Liver (tissue), 8 donors: ENCODE measurements at regions not wholly inside any gene's neighbourhood (a gene's known extent, or its start where the extent isn't known, plus 50 kb on each side); places are given as distances from the start of the nearest gene placed in this dataset.

Source experiments
- DNase-seq: peaks from one replicate; pipeline ENCODE4 v3.0.0-alpha.2; 2017; ENCODE audit warnings: low spot score
- H3K27ac ChIP-seq, 2 donors: one replicate each; pipeline ENCODE4 v1.7.0; 2013; ENCODE audit warnings: inconsistent platforms in 2 of 2, low read length in 2 of 2, control low read depth in 1 of 2, low read depth in 1 of 2, mild to moderate bottlenecking in 1 of 2
- H3K27me3 ChIP-seq, 4 donors: one replicate each; pipeline versions ENCODE4 v1.6.1 to v1.7.0; 2013; ENCODE audit warnings: low read length in 3 of 4, inconsistent platforms in 1 of 4, mild to moderate bottlenecking in 1 of 4, moderate library complexity in 1 of 4; ENCODE audit not compliant: control insufficient read depth in 4 of 4, insufficient read depth in 4 of 4
- H3K36me3 ChIP-seq, 4 donors: one replicate each; pipeline versions ENCODE4 v1.6.1 to v1.7.0; 2013; ENCODE audit warnings: low read length in 3 of 4, mild to moderate bottlenecking in 3 of 4, low read depth in 1 of 4, moderate library complexity in 1 of 4; ENCODE audit not compliant: control insufficient read depth in 4 of 4, insufficient read depth in 3 of 4
- H3K4me1 ChIP-seq, 4 donors: one replicate each; pipeline versions ENCODE4 v1.6.1 to v1.7.0; 2013; ENCODE audit warnings: low read length in 3 of 4, mild to moderate bottlenecking in 3 of 4, moderate library complexity in 1 of 4; ENCODE audit not compliant: control insufficient read depth in 4 of 4, insufficient read depth in 4 of 4
- H3K4me3 ChIP-seq, 3 donors: one replicate each; pipeline versions ENCODE4 v1.6.1 to v1.7.0; 2013; ENCODE audit warnings: low read length in 3 of 3, control low read depth in 1 of 3, low read depth in 1 of 3, mild to moderate bottlenecking in 1 of 3
- H3K9ac ChIP-seq, 2 donors: one replicate each; pipeline ENCODE4 v1.7.0; 2013; ENCODE audit warnings: low read length in 2 of 2, mild to moderate bottlenecking in 2 of 2, moderate library complexity in 2 of 2, control low read depth in 1 of 2, low read depth in 1 of 2
- H3K9me3 ChIP-seq, 4 donors: one replicate each; pipeline versions ENCODE4 v1.6.1 to v1.7.0; 2013; ENCODE audit warnings: low read length in 3 of 4; ENCODE audit not compliant: control insufficient read depth in 4 of 4
- EGR1 ChIP-seq, 2 donors: IDR thresholded peaks; 2 replicates each; pipeline ENCODE4 v1.6.1; 2016 to 2018; ENCODE audit warnings: antibody characterized with exemption in 2 of 2, low read depth in 2 of 2
- FOXA1 ChIP-seq: IDR thresholded peaks from 2 replicates; pipeline ENCODE4 v1.6.1; 2016; ENCODE audit warnings: antibody characterized with exemption
- FOXA2 ChIP-seq: IDR thresholded peaks from 2 replicates; pipeline ENCODE4 v1.6.1; 2016; ENCODE audit warnings: antibody characterized with exemption
- GABPA ChIP-seq, 2 donors: IDR thresholded peaks in 1 of 2; conservative IDR thresholded peaks in 1 of 2; 2 replicates each; pipeline ENCODE4 v1.6.1; 2016; ENCODE audit warnings: antibody characterized with exemption in 2 of 2, mild to moderate bottlenecking in 1 of 2, moderate library complexity in 1 of 2
- HNF4A ChIP-seq, 2 donors: conservative IDR thresholded peaks; 2 replicates each; pipeline ENCODE4 v1.6.1; 2016; ENCODE audit warnings: antibody characterized with exemption in 2 of 2, mild to moderate bottlenecking in 2 of 2
- JUND ChIP-seq, 2 donors: IDR thresholded peaks; 2 replicates each; pipeline ENCODE4 v1.6.1; 2016; ENCODE audit warnings: antibody characterized with exemption in 2 of 2
- MAX ChIP-seq: IDR thresholded peaks from 2 replicates; pipeline ENCODE4 v1.6.1; 2016; ENCODE audit warnings: antibody characterized with exemption
- NR2F2 ChIP-seq: IDR thresholded peaks from 2 replicates; pipeline ENCODE4 v1.6.1; 2016; ENCODE audit warnings: antibody characterized with exemption
- RAD21 ChIP-seq, 2 donors: IDR thresholded peaks; 2 replicates each; pipeline ENCODE4 v1.6.1; 2016; ENCODE audit warnings: antibody characterized with exemption in 2 of 2, mild to moderate bottlenecking in 2 of 2
- SP1 ChIP-seq: IDR thresholded peaks from 2 replicates; pipeline ENCODE4 v1.6.1; 2018; ENCODE audit warnings: antibody characterized with exemption, mild to moderate bottlenecking
- TAF1 ChIP-seq: conservative IDR thresholded peaks from 2 replicates; pipeline ENCODE4 v1.6.1; 2016; ENCODE audit warnings: antibody characterized with exemption, mild to moderate bottlenecking
- YY1 ChIP-seq: IDR thresholded peaks from 2 replicates; pipeline ENCODE4 v1.6.1; 2016; ENCODE audit warnings: antibody characterized with exemption, mild to moderate bottlenecking
- WGBS: extraction: QIAGEN DNeasy Blood & Tissue Kit; methylation state at CpG from one replicate; pipeline ENCODE4 v1.1.7; 2013; 5-methylcytosine and 5-hydroxymethylcytosine counted together
- TF ChIP-seq, protein P1 (sequence below): fragments of 150-350 bp; IDR thresholded peaks from 2 replicates; pipeline ENCODE4 v1.5.1; 2017; ENCODE audit warnings: improper control_type of control experiment, low read depth, low read length; ENCODE audit not compliant: missing input control
- TF ChIP-seq, protein P2 (sequence below): IDR thresholded peaks from 2 replicates; pipeline ENCODE4 v1.6.1; 2016; ENCODE audit warnings: antibody characterized with exemption
- TF ChIP-seq, protein P3 (sequence below): IDR thresholded peaks from 2 replicates; pipeline ENCODE4 v1.6.1; 2016; ENCODE audit warnings: antibody characterized with exemption
- TF ChIP-seq, protein P4 (sequence below): IDR thresholded peaks from 2 replicates; pipeline ENCODE4 v1.6.1; 2016; ENCODE audit warnings: antibody characterized with exemption, mild to moderate bottlenecking
- donor health status: healthy.
- donor health status: healthy.
- donor health status: healthy.
- donor health status: healthy.
- donor health status: healthy.

DNA sequence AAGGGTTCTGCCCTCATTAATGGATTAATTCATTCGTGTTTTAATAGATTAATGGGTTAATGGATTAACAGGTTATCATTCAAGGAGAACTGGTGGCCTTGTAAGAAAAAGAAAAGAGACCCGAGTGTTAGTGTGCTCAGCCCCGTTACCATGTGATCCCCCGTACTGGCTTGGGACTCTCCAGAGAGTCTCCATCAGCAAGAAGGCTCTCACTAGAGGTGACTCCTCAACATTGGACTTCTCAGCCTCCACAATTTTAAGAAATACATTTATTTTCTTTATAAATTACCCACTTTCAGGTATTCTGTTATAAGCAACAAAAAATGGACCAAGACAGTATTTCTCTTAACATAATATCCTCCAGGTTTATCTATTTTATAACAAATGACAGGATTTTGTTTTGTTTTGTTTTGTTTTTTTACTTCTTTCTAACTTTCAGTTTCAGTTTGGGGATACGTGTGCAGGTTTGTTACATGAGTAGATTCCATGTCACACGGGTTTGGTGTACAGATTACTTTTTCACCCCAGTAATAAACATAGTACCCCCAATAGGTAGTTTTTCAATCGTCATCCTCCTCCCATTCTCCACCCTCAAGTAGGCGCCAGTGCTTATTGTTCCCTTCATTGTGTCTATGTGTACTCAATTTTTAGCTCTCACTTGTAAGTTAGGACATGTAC is 456.1 kb downstream of the DNAH5 start:
- Histone ChIP-seq H3K9ac (peak overlapping the region in 1 of 2 donors; percentile 3), H3K27ac (no peak overlapping the region), H3K4me3 (peak overlapping the region in 2 of 3 donors; percentile 19 to 49), H3K36me3 (no peaks in the 10 kb centered on the region), H3K9me3 (no peaks in the 10 kb centered on the region), H3K4me1 (no peaks in the 10 kb centered on the region), H3K27me3 (no peaks in the 10 kb centered on the region)
- WGBS = 71% methylated on average over 8 of the region's 8 CpGs
- no peak for TF ChIP-seq MAX
- TF ChIP-seq, protein P1, sequence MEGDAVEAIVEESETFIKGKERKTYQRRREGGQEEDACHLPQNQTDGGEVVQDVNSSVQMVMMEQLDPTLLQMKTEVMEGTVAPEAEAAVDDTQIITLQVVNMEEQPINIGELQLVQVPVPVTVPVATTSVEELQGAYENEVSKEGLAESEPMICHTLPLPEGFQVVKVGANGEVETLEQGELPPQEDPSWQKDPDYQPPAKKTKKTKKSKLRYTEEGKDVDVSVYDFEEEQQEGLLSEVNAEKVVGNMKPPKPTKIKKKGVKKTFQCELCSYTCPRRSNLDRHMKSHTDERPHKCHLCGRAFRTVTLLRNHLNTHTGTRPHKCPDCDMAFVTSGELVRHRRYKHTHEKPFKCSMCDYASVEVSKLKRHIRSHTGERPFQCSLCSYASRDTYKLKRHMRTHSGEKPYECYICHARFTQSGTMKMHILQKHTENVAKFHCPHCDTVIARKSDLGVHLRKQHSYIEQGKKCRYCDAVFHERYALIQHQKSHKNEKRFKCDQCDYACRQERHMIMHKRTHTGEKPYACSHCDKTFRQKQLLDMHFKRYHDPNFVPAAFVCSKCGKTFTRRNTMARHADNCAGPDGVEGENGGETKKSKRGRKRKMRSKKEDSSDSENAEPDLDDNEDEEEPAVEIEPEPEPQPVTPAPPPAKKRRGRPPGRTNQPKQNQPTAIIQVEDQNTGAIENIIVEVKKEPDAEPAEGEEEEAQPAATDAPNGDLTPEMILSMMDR = no peak
- TF ChIP-seq JUND (IDR thresholded peaks at IDR 0.05) = no peak
- TF ChIP-seq RAD21 (IDR thresholded peaks at IDR 0.05) = no peak
- TF ChIP-seq FOXA2 = no peak
- TF ChIP-seq GABPA (IDR thresholded peaks at IDR 0.05 in 1 of 2, conservative IDR thresholded peaks at IDR 0.05 in 1 of 2) = no peak
- no peak for TF ChIP-seq YY1
- TF ChIP-seq FOXA1 = no peak
- TF ChIP-seq, protein P2, sequence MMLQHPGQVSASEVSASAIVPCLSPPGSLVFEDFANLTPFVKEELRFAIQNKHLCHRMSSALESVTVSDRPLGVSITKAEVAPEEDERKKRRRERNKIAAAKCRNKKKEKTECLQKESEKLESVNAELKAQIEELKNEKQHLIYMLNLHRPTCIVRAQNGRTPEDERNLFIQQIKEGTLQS = no peak
- TF ChIP-seq, protein P3, sequence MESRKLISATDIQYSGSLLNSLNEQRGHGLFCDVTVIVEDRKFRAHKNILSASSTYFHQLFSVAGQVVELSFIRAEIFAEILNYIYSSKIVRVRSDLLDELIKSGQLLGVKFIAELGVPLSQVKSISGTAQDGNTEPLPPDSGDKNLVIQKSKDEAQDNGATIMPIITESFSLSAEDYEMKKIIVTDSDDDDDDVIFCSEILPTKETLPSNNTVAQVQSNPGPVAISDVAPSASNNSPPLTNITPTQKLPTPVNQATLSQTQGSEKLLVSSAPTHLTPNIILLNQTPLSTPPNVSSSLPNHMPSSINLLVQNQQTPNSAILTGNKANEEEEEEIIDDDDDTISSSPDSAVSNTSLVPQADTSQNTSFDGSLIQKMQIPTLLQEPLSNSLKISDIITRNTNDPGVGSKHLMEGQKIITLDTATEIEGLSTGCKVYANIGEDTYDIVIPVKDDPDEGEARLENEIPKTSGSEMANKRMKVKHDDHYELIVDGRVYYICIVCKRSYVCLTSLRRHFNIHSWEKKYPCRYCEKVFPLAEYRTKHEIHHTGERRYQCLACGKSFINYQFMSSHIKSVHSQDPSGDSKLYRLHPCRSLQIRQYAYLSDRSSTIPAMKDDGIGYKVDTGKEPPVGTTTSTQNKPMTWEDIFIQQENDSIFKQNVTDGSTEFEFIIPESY = no peak
- no peak for DNase-seq

GRCh38 chr5:13480834-13481233 is 463.7 kb downstream of the DNAH5 start:
- no peaks in the 10 kb centered on the region for H3K36me3 ChIP-seq
- WGBS = 79% methylated on average over 2 of the region's 2 CpGs
- no peaks in the 10 kb centered on the region for H3K9me3 ChIP-seq
- H3K27ac ChIP-seq = no peak overlapping the region
- TF ChIP-seq NR2F2 = no peak
- TF ChIP-seq, protein P4, sequence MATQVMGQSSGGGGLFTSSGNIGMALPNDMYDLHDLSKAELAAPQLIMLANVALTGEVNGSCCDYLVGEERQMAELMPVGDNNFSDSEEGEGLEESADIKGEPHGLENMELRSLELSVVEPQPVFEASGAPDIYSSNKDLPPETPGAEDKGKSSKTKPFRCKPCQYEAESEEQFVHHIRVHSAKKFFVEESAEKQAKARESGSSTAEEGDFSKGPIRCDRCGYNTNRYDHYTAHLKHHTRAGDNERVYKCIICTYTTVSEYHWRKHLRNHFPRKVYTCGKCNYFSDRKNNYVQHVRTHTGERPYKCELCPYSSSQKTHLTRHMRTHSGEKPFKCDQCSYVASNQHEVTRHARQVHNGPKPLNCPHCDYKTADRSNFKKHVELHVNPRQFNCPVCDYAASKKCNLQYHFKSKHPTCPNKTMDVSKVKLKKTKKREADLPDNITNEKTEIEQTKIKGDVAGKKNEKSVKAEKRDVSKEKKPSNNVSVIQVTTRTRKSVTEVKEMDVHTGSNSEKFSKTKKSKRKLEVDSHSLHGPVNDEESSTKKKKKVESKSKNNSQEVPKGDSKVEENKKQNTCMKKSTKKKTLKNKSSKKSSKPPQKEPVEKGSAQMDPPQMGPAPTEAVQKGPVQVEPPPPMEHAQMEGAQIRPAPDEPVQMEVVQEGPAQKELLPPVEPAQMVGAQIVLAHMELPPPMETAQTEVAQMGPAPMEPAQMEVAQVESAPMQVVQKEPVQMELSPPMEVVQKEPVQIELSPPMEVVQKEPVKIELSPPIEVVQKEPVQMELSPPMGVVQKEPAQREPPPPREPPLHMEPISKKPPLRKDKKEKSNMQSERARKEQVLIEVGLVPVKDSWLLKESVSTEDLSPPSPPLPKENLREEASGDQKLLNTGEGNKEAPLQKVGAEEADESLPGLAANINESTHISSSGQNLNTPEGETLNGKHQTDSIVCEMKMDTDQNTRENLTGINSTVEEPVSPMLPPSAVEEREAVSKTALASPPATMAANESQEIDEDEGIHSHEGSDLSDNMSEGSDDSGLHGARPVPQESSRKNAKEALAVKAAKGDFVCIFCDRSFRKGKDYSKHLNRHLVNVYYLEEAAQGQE = no peak
- TF ChIP-seq YY1 = no peak
- no peak for TF ChIP-seq TAF1
- no peak for TF ChIP-seq SP1
- TF ChIP-seq EGR1 (IDR thresholded peaks at IDR 0.05; ENCODE audit: low read depth in 2 of 2) = no peak
- no peak for TF ChIP-seq HNF4A (conservative IDR thresholded peaks at IDR 0.05)
- TF ChIP-seq, protein P3 = no peak
- H3K9ac ChIP-seq = no peak overlapping the region
- no peak overlapping the region for H3K4me3 ChIP-seq
- H3K27me3 ChIP-seq = no peaks in the 10 kb centered on the region
- no peak for DNase-seq
- H3K4me1 ChIP-seq = no peaks in the 10 kb centered on the region
